ENCODE measurements at regions not wholly inside any gene's neighbourhood (a gene's known extent, or its start where the extent isn't known, plus 50 kb on each side); places are given as distances from the start of the nearest gene placed in this dataset.

GRCh38 chr1:56331892-56332567 lies 247.3 kb downstream of the PLPP3 start (continued):
- no peak for TF ChIP-seq CHD7 (IDR thresholded peaks at IDR 0.05; ENCODE audit: insufficient replicate concordance, low read length)
